ENCODE measurements at regions not wholly inside any gene's neighbourhood (a gene's known extent, or its start where the extent isn't known, plus 50 kb on each side); places are given as distances from the start of the nearest gene placed in this dataset.

- TF ChIP-seq CTCF (IDR thresholded peaks at IDR 0.05; ENCODE audit: poor library complexity, severe bottlenecking), result no peak
- TF ChIP-seq EZH2 (IDR thresholded peaks at IDR 0.05; ENCODE audit: borderline replicate concordance, insufficient read depth, low read length, poor library complexity, severe bottlenecking), result no peak
- no peak for TF ChIP-seq REST (IDR thresholded peaks at IDR 0.05; ENCODE audit: borderline replicate concordance)
- TF ChIP-seq POLR2AphosphoS5 (IDR thresholded peaks at IDR 0.05), result no peak
Measured at GRCh38 chr7:119555788-119556187, 717.2 kb upstream of the KCND2 start.

All from neural cell (in vitro differentiated cells).